CD4-positive, alpha-beta T cell (primary cell): ENCODE measurements at regions not wholly inside any gene's neighbourhood (a gene's known extent, or its start where the extent isn't known, plus 50 kb on each side); places are given as distances from the start of the nearest gene placed in this dataset.

Experiments used
- ATAC-seq: fragments of 200-7000 bp; cut with Tn5 transposase; one replicate; pipeline ENCODE4 v1.10.0; 2022; ENCODE audit warnings: mild to moderate bottlenecking; ENCODE audit not compliant: poor library complexity
- CTCF ChIA-PET: fragments of 350-600 bp; sonication (Branson Sonifier 250); formaldehyde crosslinking; loops from one replicate; lab custom pipeline; 2021; ENCODE audit warnings: antibody characterized with exemption, inconsistent platforms; lab: Charles Lee
- POLR2A ChIA-PET: fragments of 350-600 bp; sonication (Branson Sonifier 250); formaldehyde crosslinking; loops from one replicate; lab custom pipeline; 2021; ENCODE audit warnings: antibody characterized with exemption, inconsistent platforms; lab: Charles Lee
- DNase-seq, 14 experiments: peaks; one replicate each; pipeline ENCODE4 v3.0.0-alpha.2; 2013 to 2020; ENCODE audit warnings: mixed read lengths in 2 of 14
- H3K27ac ChIP-seq, 2 donors: one replicate each; pipeline versions ENCODE4 v1.5.1 to v1.7.0; 2013; ENCODE audit warnings: low read length in 2 of 2, low read depth in 1 of 2, mild to moderate bottlenecking in 1 of 2
- H3K27me3 ChIP-seq, 2 experiments: 1 replicate in 1 of 2; 2 replicates in 1 of 2; pipeline versions ENCODE4 v1.6.1 to v1.7.0; 2013; ENCODE audit warnings: low read length in 2 of 2, control low read depth in 1 of 2, mild to moderate bottlenecking in 1 of 2, moderate library complexity in 1 of 2; ENCODE audit not compliant: insufficient read depth in 2 of 2, control insufficient read depth in 1 of 2
- H3K36me3 ChIP-seq: one replicate; pipeline ENCODE4 v1.6.1; 2013; ENCODE audit warnings: low read length, control low read depth; ENCODE audit not compliant: insufficient read depth
- H3K4me1 ChIP-seq: one replicate; pipeline ENCODE4 v1.6.1; 2013; ENCODE audit warnings: low read length, control low read depth; ENCODE audit not compliant: insufficient read depth
- H3K4me3 ChIP-seq: one replicate; pipeline ENCODE4 v1.5.1; 2013; ENCODE audit warnings: mild to moderate bottlenecking, low read length, moderate library complexity
- H3K9me3 ChIP-seq, 2 experiments: 1 replicate in 1 of 2; 2 replicates in 1 of 2; pipeline versions ENCODE4 v1.6.1 to v1.7.0; 2013; ENCODE audit warnings: low read length in 2 of 2, mild to moderate bottlenecking in 2 of 2, control low read depth in 1 of 2, moderate library complexity in 1 of 2; ENCODE audit not compliant: control insufficient read depth in 1 of 2, insufficient read depth in 1 of 2
- H3K27ac Mint-ChIP-seq: one replicate; pipeline ENCODE4 v1.8.0; 2020; ENCODE audit warnings: mixed read lengths
- H3K27me3 Mint-ChIP-seq: one replicate; pipeline ENCODE4 v1.8.0; 2021; ENCODE audit warnings: mixed read lengths
- H3K36me3 Mint-ChIP-seq: one replicate; pipeline ENCODE4 v1.8.0; 2021; ENCODE audit warnings: low read depth, mixed read lengths
- H3K4me1 Mint-ChIP-seq: one replicate; pipeline ENCODE4 v1.8.0; 2021; ENCODE audit warnings: low read depth, mixed read lengths
- H3K4me3 Mint-ChIP-seq: one replicate; pipeline ENCODE4 v1.8.0; 2020; ENCODE audit warnings: mild to moderate bottlenecking, mixed read lengths
- H3K9me3 Mint-ChIP-seq: one replicate; pipeline ENCODE4 v1.8.0; 2020; ENCODE audit warnings: mixed read lengths
- intact Hi-C, 2 experiments: fragments of 100-400 bp; cut with DNase I in 1 of 2; cut with micrococcal nuclease in 1 of 2; formaldehyde crosslinking; loops; one replicate each; pipeline versions ENCODE4 v1.15.1 to v1.9.0; 2023 to 2025; cut with DNase I, micrococcal nuclease
- TF ChIP-seq, protein P1 (sequence below): fragments of 200-600 bp; IDR thresholded peaks from one replicate; pipeline ENCODE4 v1.8.0; 2022; ENCODE audit warnings: antibody characterized with exemption, mild to moderate bottlenecking

DNA sequence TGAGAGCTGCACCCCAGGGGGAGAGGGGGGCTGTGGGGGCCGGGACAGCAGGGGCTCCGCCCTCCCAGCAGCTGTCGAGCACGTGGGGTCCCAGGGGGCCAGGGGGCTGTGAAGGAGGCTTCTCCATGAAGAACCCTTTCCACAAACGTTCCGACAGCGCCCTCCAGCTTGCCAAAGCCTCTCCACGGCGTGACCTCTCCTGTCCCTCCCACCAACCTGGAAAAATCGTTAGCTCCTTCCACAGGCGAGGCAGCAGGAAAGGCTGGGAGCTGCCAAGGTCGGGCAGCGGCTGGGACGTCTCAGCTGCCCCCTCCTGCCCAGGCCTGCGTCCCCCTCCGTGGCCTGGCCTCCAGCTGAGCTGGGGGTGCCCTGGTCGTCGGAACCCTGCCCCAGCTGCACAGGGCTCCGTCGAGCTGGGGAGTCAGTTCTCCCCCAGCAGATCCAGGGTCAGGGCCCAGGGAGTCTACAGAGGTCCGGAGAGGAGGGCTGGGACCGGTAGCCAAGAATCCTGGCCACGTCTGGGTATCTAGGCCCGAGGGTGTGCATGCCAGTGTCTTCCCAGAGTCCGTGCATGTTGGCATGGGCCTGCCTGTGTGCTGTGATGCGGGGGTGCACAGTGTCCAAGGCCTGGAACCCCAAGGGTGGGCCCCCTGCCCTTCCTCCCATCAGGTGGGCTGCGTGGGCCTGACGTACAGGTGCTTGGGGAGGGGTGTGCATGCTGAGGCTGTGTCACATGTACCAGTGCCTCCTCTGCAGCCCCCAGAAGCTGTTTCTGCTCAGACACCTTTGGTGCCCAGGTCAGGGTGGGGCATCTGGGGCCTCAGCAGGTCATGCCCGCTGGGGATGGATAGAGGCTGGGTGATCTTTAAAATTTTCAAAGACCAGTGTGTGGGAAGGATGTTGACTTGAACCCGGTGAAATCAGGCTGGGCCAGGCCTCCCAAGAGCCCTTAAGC is 66.5 kb downstream of the UNCX start:
- Mint-ChIP-seq H3K27ac (no peak overlapping the region), H3K4me1 (no peaks in the 10 kb centered on the region), H3K9me3 (no peaks in the 10 kb centered on the region), H3K36me3 (no peaks in the 10 kb centered on the region), H3K4me3 (no peak overlapping the region), H3K27me3 (peaks cover 21% of the 10 kb centered on the region)
- intact Hi-C loops = no loop called here
- TF ChIP-seq, protein P1, sequence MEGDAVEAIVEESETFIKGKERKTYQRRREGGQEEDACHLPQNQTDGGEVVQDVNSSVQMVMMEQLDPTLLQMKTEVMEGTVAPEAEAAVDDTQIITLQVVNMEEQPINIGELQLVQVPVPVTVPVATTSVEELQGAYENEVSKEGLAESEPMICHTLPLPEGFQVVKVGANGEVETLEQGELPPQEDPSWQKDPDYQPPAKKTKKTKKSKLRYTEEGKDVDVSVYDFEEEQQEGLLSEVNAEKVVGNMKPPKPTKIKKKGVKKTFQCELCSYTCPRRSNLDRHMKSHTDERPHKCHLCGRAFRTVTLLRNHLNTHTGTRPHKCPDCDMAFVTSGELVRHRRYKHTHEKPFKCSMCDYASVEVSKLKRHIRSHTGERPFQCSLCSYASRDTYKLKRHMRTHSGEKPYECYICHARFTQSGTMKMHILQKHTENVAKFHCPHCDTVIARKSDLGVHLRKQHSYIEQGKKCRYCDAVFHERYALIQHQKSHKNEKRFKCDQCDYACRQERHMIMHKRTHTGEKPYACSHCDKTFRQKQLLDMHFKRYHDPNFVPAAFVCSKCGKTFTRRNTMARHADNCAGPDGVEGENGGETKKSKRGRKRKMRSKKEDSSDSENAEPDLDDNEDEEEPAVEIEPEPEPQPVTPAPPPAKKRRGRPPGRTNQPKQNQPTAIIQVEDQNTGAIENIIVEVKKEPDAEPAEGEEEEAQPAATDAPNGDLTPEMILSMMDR = no peak
- DNase-seq (no peak), ATAC-seq (no peak)
- Histone ChIP-seq H3K27ac (no peak overlapping the region), H3K36me3 (no peaks in the 10 kb centered on the region), H3K4me1 (no peaks in the 10 kb centered on the region), H3K27me3 (peaks cover 11 to 23% of the 10 kb centered on the region in 2 experiments), H3K4me3 (no peak overlapping the region), H3K9me3 (peaks cover 0 to 11% of the 10 kb centered on the region in 2 experiments)
- CTCF ChIA-PET = no interaction called here
- POLR2A ChIA-PET = no interaction called here

- H3K4me1 ChIP-seq = no peaks in the 10 kb centered on the region
- no peaks in the 10 kb centered on the region for H3K4me1 Mint-ChIP-seq
- TF ChIP-seq, protein P1 = no peak
- H3K36me3 ChIP-seq = no peaks in the 10 kb centered on the region
- no peaks in the 10 kb centered on the region for H3K9me3 Mint-ChIP-seq
- H3K36me3 Mint-ChIP-seq = no peaks in the 10 kb centered on the region
- no peak overlapping the region for H3K27ac Mint-ChIP-seq
- ATAC-seq = no peak
- POLR2A ChIA-PET = no interaction called here
- H3K4me3 ChIP-seq = no peak overlapping the region
- H3K27ac ChIP-seq = no peak overlapping the region
- no peak overlapping the region for H3K4me3 Mint-ChIP-seq
- peaks cover 22% of the 10 kb centered on the region for H3K27me3 Mint-ChIP-seq
- intact Hi-C loops = no loop called here
- DNase-seq = no peak
- CTCF ChIA-PET = no interaction called here
- H3K27me3 ChIP-seq = peaks cover 11 to 20% of the 10 kb centered on the region in 2 experiments
- peaks cover 0 to 11% of the 10 kb centered on the region in 2 experiments for H3K9me3 ChIP-seq
These were observed 67.5 kb downstream of the UNCX start for GRCh38 chr7:1300206-1300605.

DNA sequence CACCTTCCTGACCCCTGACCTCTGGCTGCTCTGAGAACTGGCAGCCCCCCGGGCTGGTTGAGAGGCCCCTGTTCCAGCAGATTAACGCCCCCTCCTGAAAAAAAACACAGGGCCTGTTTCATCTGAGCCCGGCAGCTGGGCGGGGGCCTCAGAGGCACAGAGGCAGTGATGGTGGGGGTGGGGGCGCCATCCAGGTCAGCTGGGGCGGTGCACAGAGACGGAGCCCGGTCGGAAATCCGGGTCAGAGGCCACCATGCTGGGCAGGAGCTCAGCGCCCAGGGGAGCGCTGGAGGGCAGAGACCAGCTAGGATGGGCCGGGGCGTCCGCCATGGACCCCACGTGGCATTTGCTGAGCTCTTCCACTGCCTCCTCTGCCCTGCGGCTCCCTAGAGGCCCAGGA is 68.0 kb downstream of the UNCX start:
- Histone ChIP-seq H3K27ac (no peak overlapping the region), H3K27me3 (peaks cover 11 to 20% of the 10 kb centered on the region in 2 experiments), H3K4me3 (no peak overlapping the region), H3K4me1 (no peaks in the 10 kb centered on the region), H3K36me3 (no peaks in the 10 kb centered on the region), H3K9me3 (peaks cover 0 to 11% of the 10 kb centered on the region in 2 experiments)
- no peaks in the 10 kb centered on the region for H3K9me3 Mint-ChIP-seq
- H3K4me3 Mint-ChIP-seq = no peak overlapping the region
- peaks cover 22% of the 10 kb centered on the region for H3K27me3 Mint-ChIP-seq
- no peaks in the 10 kb centered on the region for H3K36me3 Mint-ChIP-seq
- DNase-seq (no peak), ATAC-seq (no peak)
- H3K4me1 Mint-ChIP-seq = no peaks in the 10 kb centered on the region
- no peak overlapping the region for H3K27ac Mint-ChIP-seq
- intact Hi-C loops = no loop called here
- ChIA-PET POLR2A (no interaction called here), CTCF (no interaction called here)
- TF ChIP-seq, protein P1 = no peak
